ENCODE measurements at regions not wholly inside any gene's neighbourhood (a gene's known extent, or its start where the extent isn't known, plus 50 kb on each side); places are given as distances from the start of the nearest gene placed in this dataset.
A peak's percentile ranks its signal among the peaks of the same experiment; 100 is the strongest.

GRCh38 chr10:78784546-78784945 lies 284.2 kb upstream of the ZMIZ1 start:
- TF ChIP-seq POLR2A (IDR thresholded peaks at IDR 0.05) (no peak), CTCF (IDR thresholded peaks at IDR 0.05 in 4 of 5, conservative IDR thresholded peaks at IDR 0.05 in 1 of 5) (no peak)
- peak in 1 of 2 donors; percentile 34 for ATAC-seq
- Histone ChIP-seq H3K27ac (peak overlapping the region in 1 of 4 donors; percentile 7), H3K36me3 (no peaks in the 10 kb centered on the region), H3K27me3 (no peaks in the 10 kb centered on the region), H3K4me3 (no peak overlapping the region), H3K4me1 (peaks cover 0 to 8% of the 10 kb centered on the region in 2 donors), H3K9me3 (no peaks in the 10 kb centered on the region)
- no peak for DNase-seq
- in situ Hi-C loops (cut with MboI; ENCODE audit: low sequenced_read_pairs in 4 of 4) (no loop called here), intact Hi-C loops (cut with DNase I; ENCODE audit: low total_unique reads) (no loop called here)

GRCh38 chr10:78785066-78785465 lies 283.7 kb upstream of the ZMIZ1 start:
- no peaks in the 10 kb centered on the region for H3K9me3 ChIP-seq
- ATAC-seq (no peak), DNase-seq (no peak)
- in situ Hi-C loops (cut with MboI; ENCODE audit: low sequenced_read_pairs in 4 of 4) (no loop called here), intact Hi-C loops (cut with DNase I; ENCODE audit: low total_unique reads) (no loop called here)
- TF ChIP-seq CTCF (IDR thresholded peaks at IDR 0.05 in 4 of 5, conservative IDR thresholded peaks at IDR 0.05 in 1 of 5): no peak
- TF ChIP-seq POLR2A (IDR thresholded peaks at IDR 0.05): no peak
- H3K36me3 ChIP-seq: no peaks in the 10 kb centered on the region
- H3K27me3 ChIP-seq: no peaks in the 10 kb centered on the region
- peaks cover 0 to 8% of the 10 kb centered on the region in 2 donors for H3K4me1 ChIP-seq
- H3K27ac ChIP-seq: peak overlapping the region in 1 of 4 donors; percentile 7
- no peak overlapping the region for H3K4me3 ChIP-seq

- H3K36me3 ChIP-seq: no peaks in the 10 kb centered on the region
- DNase-seq (no peak), ATAC-seq (no peak)
- H3K27me3 ChIP-seq: no peaks in the 10 kb centered on the region
- H3K27ac ChIP-seq: no peak overlapping the region
- no peaks in the 10 kb centered on the region for H3K9me3 ChIP-seq
- TF ChIP-seq CTCF (IDR thresholded peaks at IDR 0.05 in 4 of 5, conservative IDR thresholded peaks at IDR 0.05 in 1 of 5) (no peak), POLR2A (IDR thresholded peaks at IDR 0.05) (no peak)
- intact Hi-C loops (cut with DNase I; ENCODE audit: low total_unique reads) (no loop called here), in situ Hi-C loops (cut with MboI; ENCODE audit: low sequenced_read_pairs in 4 of 4) (no loop called here)
- H3K4me1 ChIP-seq: peaks cover 0 to under 1% of the 10 kb centered on the region in 2 donors
- no peak overlapping the region for H3K4me3 ChIP-seq
Measured at GRCh38 chr10:78785991-78786390, 282.8 kb upstream of the ZMIZ1 start.

- no peak for ATAC-seq
- Histone ChIP-seq H3K36me3 (no peaks in the 10 kb centered on the region), H3K27me3 (no peaks in the 10 kb centered on the region), H3K4me3 (no peak overlapping the region), H3K27ac (no peak overlapping the region), H3K9me3 (no peaks in the 10 kb centered on the region), H3K4me1 (no peaks in the 10 kb centered on the region)
- DNase-seq: no peak
- in situ Hi-C loops (cut with MboI; ENCODE audit: low sequenced_read_pairs in 4 of 4) (no loop called here), intact Hi-C loops (cut with DNase I; ENCODE audit: low total_unique reads) (no loop called here)
- TF ChIP-seq POLR2A (IDR thresholded peaks at IDR 0.05) (no peak), CTCF (IDR thresholded peaks at IDR 0.05 in 4 of 5, conservative IDR thresholded peaks at IDR 0.05 in 1 of 5) (no peak)
Measured at GRCh38 chr10:78787125-78787524, 281.6 kb upstream of the ZMIZ1 start.

GRCh38 chr10:78794736-78795455 lies 273.9 kb upstream of the ZMIZ1 start:
- no peak overlapping the region for H3K4me3 ChIP-seq
- no peaks in the 10 kb centered on the region for H3K27me3 ChIP-seq
- no peaks in the 10 kb centered on the region for H3K4me1 ChIP-seq
- intact Hi-C loops (cut with DNase I; ENCODE audit: low total_unique reads) (no loop called here), in situ Hi-C loops (cut with MboI; ENCODE audit: low sequenced_read_pairs in 4 of 4) (no loop called here)
- H3K9me3 ChIP-seq: no peaks in the 10 kb centered on the region
- H3K27ac ChIP-seq: no peak overlapping the region
- DNase-seq (no peak), ATAC-seq (no peak)
- TF ChIP-seq CTCF (IDR thresholded peaks at IDR 0.05 in 4 of 5, conservative IDR thresholded peaks at IDR 0.05 in 1 of 5): no peak
- no peak for TF ChIP-seq POLR2A (IDR thresholded peaks at IDR 0.05)
- no peaks in the 10 kb centered on the region for H3K36me3 ChIP-seq

All from gastrocnemius medialis (tissue), 4 donors.